ENCODE measurements at regions not wholly inside any gene's neighbourhood (a gene's known extent, or its start where the extent isn't known, plus 50 kb on each side); places are given as distances from the start of the nearest gene placed in this dataset.
"Not testable (repeated sequence)": the region's sequence is repeated elsewhere in the genome, so short reads cannot be mapped to it uniquely, and the experiment has no call there.

DNA sequence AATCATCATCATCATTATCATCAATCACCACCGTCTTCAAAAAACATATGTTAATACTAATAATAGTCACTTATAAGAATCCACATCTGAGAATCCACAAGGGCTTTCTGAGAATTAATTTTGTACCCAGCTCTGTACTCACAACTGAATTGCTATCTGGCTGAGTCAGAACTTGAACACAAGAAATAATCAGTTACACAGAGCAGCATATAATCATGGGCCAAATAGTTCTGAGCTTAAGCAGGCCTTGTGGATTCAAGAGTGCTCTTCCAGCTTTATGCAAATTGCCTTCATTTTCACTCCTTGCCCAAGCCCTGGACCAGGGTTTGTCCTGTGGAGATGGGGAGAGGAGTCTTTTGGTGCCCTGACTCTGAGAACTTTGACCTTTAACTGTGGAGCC is 304.5 kb downstream of the ZNF248 start:
- no peak overlapping the region for H3K4me3 ChIP-seq (ENCODE audit: low read length in 2 of 2)
- 97% methylated on average over 1 of the region's 1 CpG for WGBS
- no peaks in the 10 kb centered on the region for H3K36me3 ChIP-seq (ENCODE audit: control insufficient read depth in 2 of 2, insufficient read depth in 2 of 2, low read length in 1 of 2)
- H3K9me3 ChIP-seq (ENCODE audit: control insufficient read depth in 2 of 2, insufficient read depth in 1 of 2, low read length in 1 of 2): peaks cover 3 to 35% of the 10 kb centered on the region in 2 donors
- no peak for DNase-seq (ENCODE audit: low read depth in 6 of 9, low spot score in 9 of 9)
- no peak overlapping the region for H3K27ac ChIP-seq (ENCODE audit: low read depth in 1 of 2, low read length in 1 of 2)
- no peaks in the 10 kb centered on the region for H3K4me1 ChIP-seq (ENCODE audit: control insufficient read depth in 2 of 2, insufficient read depth in 2 of 2, low read length in 2 of 2)
- no peaks in the 10 kb centered on the region for H3K27me3 ChIP-seq (ENCODE audit: control insufficient read depth in 2 of 2, insufficient read depth in 1 of 2, low read length in 1 of 2)

DNA sequence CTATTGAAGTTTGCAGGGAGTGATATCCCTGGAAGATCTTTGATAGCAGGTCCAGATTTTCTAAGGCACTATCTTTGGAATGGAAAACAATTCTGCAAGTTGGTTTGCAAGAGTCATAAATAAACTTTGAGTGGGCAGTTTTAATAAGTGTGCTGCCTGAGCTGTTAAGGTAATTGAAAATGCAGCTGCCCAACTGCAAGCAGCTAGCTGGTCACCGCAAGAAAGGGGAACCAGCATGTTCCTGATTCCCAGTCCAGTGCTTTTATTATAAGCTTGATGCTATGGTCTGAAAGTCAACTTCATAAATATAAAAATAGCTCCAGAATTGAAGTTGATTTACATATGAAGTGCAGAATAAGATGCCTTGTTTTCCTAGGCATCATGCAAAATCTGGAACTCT is 308.4 kb downstream of the ZNF248 start:
- 96% methylated on average over 1 of the region's 1 CpG for WGBS
- no peak overlapping the region for H3K4me3 ChIP-seq (ENCODE audit: low read length in 2 of 2)
- no peak overlapping the region for H3K27ac ChIP-seq (ENCODE audit: low read depth in 1 of 2, low read length in 1 of 2)

DNA sequence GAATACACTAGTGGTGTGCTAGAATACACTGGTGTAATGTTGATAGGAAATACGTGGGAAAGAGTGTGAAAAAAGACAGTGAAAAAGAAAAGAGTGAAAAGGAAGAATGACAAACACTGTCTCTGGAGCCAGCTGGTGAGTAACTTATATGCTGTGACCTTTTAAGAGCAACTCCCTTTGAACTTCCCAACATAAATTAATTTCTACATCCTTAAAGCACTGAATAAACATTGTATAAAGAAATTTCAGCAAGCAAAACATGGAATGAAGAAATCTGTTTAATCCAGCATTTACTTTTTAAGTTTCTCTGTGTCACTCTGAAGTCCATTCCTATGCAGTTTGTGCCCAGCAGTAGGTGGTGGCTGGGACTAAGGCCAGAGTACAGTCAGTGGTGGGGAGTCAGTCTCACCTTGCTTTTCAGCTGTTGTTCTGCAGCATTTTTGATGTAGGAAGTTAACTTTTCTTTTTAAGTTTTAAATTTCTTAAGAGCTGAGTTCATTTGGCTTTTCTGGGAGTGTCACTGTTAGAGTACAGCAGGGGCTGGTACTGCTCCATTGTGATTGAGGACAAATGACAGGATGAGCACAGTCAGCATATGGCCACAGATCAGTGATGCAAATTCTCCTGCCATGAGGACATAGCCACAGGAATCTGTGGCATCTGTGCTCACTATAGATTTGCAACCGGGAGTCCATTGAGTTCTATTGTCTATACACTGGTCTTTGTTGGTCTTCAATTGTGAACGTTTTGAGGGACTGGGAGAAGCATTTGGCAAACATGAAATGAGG is 321.8 kb downstream of the ZNF248 start:
- DNase-seq (ENCODE audit: low read depth in 6 of 9, low spot score in 9 of 9): no peak
- H3K36me3 ChIP-seq (ENCODE audit: control insufficient read depth in 2 of 2, insufficient read depth in 2 of 2, low read length in 1 of 2): no peaks in the 10 kb centered on the region
- no peak overlapping the region for H3K4me3 ChIP-seq (ENCODE audit: low read length in 2 of 2)
- 49% methylated on average over 3 of the region's 3 CpGs for WGBS
- H3K27me3 ChIP-seq (ENCODE audit: control insufficient read depth in 2 of 2, insufficient read depth in 1 of 2, low read length in 1 of 2): no peaks in the 10 kb centered on the region
- H3K9me3 ChIP-seq (ENCODE audit: control insufficient read depth in 2 of 2, insufficient read depth in 1 of 2, low read length in 1 of 2): peaks cover 2 to 13% of the 10 kb centered on the region in 2 donors
- H3K27ac ChIP-seq (ENCODE audit: low read depth in 1 of 2, low read length in 1 of 2): no peak overlapping the region
- H3K4me1 ChIP-seq (ENCODE audit: control insufficient read depth in 2 of 2, insufficient read depth in 2 of 2, low read length in 2 of 2): no peaks in the 10 kb centered on the region

More for the DNA sequence above, 308.4 kb downstream of the ZNF248 start:
- DNase-seq (ENCODE audit: low read depth in 6 of 9, low spot score in 9 of 9): no peak
- Histone ChIP-seq H3K4me1 (ENCODE audit: control insufficient read depth in 2 of 2, insufficient read depth in 2 of 2, low read length in 2 of 2) (no peaks in the 10 kb centered on the region), H3K36me3 (ENCODE audit: control insufficient read depth in 2 of 2, insufficient read depth in 2 of 2, low read length in 1 of 2) (no peaks in the 10 kb centered on the region), H3K27me3 (ENCODE audit: control insufficient read depth in 2 of 2, insufficient read depth in 1 of 2, low read length in 1 of 2) (no peaks in the 10 kb centered on the region), H3K9me3 (ENCODE audit: control insufficient read depth in 2 of 2, insufficient read depth in 1 of 2, low read length in 1 of 2) (peaks cover 4 to 43% of the 10 kb centered on the region in 2 donors)

DNA sequence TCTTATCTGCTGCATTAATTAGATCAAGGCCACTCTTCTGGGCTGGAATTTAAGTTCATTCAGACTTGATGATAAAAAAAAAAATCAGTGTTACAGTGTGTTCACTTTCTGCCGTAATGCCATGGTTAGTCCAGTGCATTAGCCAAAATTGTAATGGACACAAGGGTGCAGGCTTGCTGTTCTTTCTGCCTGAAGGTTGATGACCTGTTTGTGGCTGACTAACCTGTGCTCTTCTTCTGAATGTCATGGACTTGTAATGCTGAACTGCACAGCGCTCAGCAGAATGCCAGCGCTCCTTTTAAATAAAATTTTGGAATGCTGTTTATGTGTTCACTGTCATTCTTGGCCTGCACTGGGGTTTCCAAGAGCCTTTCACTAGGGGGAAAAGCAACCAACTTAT is 323.2 kb downstream of the ZNF248 start:
- DNase-seq (ENCODE audit: low read depth in 6 of 9, low spot score in 9 of 9): no peak
- no peak overlapping the region for H3K4me3 ChIP-seq (ENCODE audit: low read length in 2 of 2)
- 95% methylated on average over 3 of the region's 3 CpGs for WGBS
- H3K27me3 ChIP-seq (ENCODE audit: control insufficient read depth in 2 of 2, insufficient read depth in 1 of 2, low read length in 1 of 2): no peaks in the 10 kb centered on the region
- H3K9me3 ChIP-seq (ENCODE audit: control insufficient read depth in 2 of 2, insufficient read depth in 1 of 2, low read length in 1 of 2): peaks cover 2 to 13% of the 10 kb centered on the region in 2 donors
- H3K27ac ChIP-seq (ENCODE audit: low read depth in 1 of 2, low read length in 1 of 2): no peak overlapping the region
- no peaks in the 10 kb centered on the region for H3K36me3 ChIP-seq (ENCODE audit: control insufficient read depth in 2 of 2, insufficient read depth in 2 of 2, low read length in 1 of 2)
- H3K4me1 ChIP-seq (ENCODE audit: control insufficient read depth in 2 of 2, insufficient read depth in 2 of 2, low read length in 2 of 2): no peaks in the 10 kb centered on the region

DNA sequence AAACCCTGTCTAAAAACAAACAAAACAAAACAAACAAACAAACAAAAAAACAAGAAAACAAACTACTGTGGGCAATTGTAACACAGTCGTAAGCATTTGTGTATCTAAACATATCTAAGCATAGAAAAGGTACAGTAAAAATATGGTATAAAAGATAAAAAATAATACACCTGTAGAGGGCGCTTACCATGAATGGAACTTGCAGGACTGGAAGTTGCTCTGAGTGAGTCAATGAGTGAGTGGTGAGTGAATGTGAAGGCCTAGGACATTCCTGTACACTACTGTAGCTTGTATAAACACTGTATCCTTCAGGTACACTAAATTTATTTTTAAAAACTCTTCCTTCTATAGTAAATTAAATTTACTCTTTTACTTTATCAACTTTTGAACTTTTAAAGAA is 332.0 kb downstream of the ZNF248 start:
- H3K9me3 ChIP-seq (ENCODE audit: control insufficient read depth in 2 of 2, insufficient read depth in 1 of 2, low read length in 1 of 2); H3K4me1 ChIP-seq (ENCODE audit: control insufficient read depth in 2 of 2, insufficient read depth in 2 of 2, low read length in 2 of 2); H3K27ac ChIP-seq (ENCODE audit: low read depth in 1 of 2, low read length in 1 of 2); H3K4me3 ChIP-seq (ENCODE audit: low read length in 2 of 2); H3K27me3 ChIP-seq (ENCODE audit: control insufficient read depth in 2 of 2, insufficient read depth in 1 of 2, low read length in 1 of 2); DNase-seq (ENCODE audit: low read depth in 6 of 9, low spot score in 9 of 9); H3K36me3 ChIP-seq (ENCODE audit: control insufficient read depth in 2 of 2, insufficient read depth in 2 of 2, low read length in 1 of 2): not testable (repeated sequence)
- 40% methylated on average over 2 of the region's 2 CpGs for WGBS

DNA sequence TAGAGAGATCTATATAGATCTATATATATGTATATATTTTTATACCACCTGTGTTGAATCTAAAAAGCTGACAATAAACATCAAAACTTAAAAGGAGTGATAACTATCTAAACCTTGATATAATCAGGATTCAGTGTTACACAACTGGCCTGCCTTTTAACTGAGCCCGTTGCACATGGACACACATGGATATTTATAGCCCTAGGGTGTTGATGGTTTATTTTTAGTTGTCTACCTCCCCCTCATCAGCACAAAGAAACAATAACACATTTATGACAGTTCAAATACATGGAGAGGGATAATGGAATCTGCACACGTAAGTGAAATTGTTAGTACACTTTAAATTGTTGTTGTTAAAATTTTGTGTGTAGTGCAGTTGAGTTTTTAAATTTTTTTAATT is 336.9 kb downstream of the ZNF248 start:
- DNase-seq (ENCODE audit: low read depth in 6 of 9, low spot score in 9 of 9): no peak
- H3K9me3 ChIP-seq (ENCODE audit: control insufficient read depth in 2 of 2, insufficient read depth in 1 of 2, low read length in 1 of 2): peaks cover 0 to 4% of the 10 kb centered on the region in 2 donors
- H3K4me3 ChIP-seq (ENCODE audit: low read length in 2 of 2): no peak overlapping the region
- no peak overlapping the region for H3K27ac ChIP-seq (ENCODE audit: low read depth in 1 of 2, low read length in 1 of 2)
- no peaks in the 10 kb centered on the region for H3K36me3 ChIP-seq (ENCODE audit: control insufficient read depth in 2 of 2, insufficient read depth in 2 of 2, low read length in 1 of 2)
- no peaks in the 10 kb centered on the region for H3K27me3 ChIP-seq (ENCODE audit: control insufficient read depth in 2 of 2, insufficient read depth in 1 of 2, low read length in 1 of 2)
- WGBS: 87% methylated on average over 2 of the region's 2 CpGs
- H3K4me1 ChIP-seq (ENCODE audit: control insufficient read depth in 2 of 2, insufficient read depth in 2 of 2, low read length in 2 of 2): no peaks in the 10 kb centered on the region

DNA sequence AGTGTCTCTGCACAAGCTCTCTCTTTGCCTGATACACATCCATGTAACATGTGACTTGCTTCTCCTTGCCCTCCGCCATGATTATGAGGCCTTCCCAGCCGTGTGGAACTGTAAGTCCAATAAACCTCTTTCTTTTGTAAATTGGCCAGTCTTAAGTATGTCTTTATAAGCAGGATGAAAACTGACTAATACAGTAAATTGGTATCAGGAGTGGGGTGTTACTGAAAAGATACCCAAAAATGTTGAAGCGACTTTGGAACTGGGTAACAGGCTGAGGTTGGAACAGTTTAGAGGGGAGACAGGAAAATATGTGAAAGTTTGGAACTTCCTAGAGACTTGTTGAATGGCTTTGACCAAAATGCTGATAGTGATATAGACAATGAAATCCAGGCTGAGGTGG is 346.9 kb downstream of the ZNF248 start:
- H3K27me3 ChIP-seq (ENCODE audit: control insufficient read depth in 2 of 2, insufficient read depth in 1 of 2, low read length in 1 of 2); H3K36me3 ChIP-seq (ENCODE audit: control insufficient read depth in 2 of 2, insufficient read depth in 2 of 2, low read length in 1 of 2); H3K9me3 ChIP-seq (ENCODE audit: control insufficient read depth in 2 of 2, insufficient read depth in 1 of 2, low read length in 1 of 2); H3K4me1 ChIP-seq (ENCODE audit: control insufficient read depth in 2 of 2, insufficient read depth in 2 of 2, low read length in 2 of 2); H3K27ac ChIP-seq (ENCODE audit: low read depth in 1 of 2, low read length in 1 of 2); DNase-seq (ENCODE audit: low read depth in 6 of 9, low spot score in 9 of 9); H3K4me3 ChIP-seq (ENCODE audit: low read length in 2 of 2): not testable (repeated sequence)
- 95% methylated on average over 3 of the region's 3 CpGs for WGBS

DNA sequence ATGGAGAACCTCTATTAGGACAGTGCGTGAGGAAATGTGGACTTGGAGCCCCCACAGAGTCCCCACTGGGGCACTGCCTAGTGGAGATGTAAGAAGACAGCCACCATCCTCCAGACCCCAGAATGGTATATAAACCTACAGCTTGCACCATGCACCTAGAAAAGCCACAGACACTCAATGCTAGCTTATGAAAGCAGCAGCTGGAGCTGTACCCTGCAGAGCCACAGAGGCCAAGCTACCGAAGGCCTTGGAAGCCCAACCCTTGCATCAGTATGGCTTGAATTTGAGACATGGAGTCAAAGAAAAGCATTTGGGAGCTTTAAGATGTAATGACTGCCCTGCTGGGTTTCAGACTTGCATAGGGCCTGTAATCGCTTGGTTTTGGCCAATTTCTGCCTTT is 361.3 kb downstream of the ZNF248 start:
- DNase-seq (ENCODE audit: low read depth in 6 of 9, low spot score in 9 of 9): no peak
- peaks cover 0 to 13% of the 10 kb centered on the region in 2 donors for H3K9me3 ChIP-seq (ENCODE audit: control insufficient read depth in 2 of 2, insufficient read depth in 1 of 2, low read length in 1 of 2)
- WGBS: 91% methylated on average over 3 of the region's 3 CpGs
- H3K27ac ChIP-seq (ENCODE audit: low read depth in 1 of 2, low read length in 1 of 2): no peak overlapping the region
- no peak overlapping the region for H3K4me3 ChIP-seq (ENCODE audit: low read length in 2 of 2)
- H3K36me3 ChIP-seq (ENCODE audit: control insufficient read depth in 2 of 2, insufficient read depth in 2 of 2, low read length in 1 of 2): no peaks in the 10 kb centered on the region
- no peaks in the 10 kb centered on the region for H3K4me1 ChIP-seq (ENCODE audit: control insufficient read depth in 2 of 2, insufficient read depth in 2 of 2, low read length in 2 of 2)
- no peaks in the 10 kb centered on the region for H3K27me3 ChIP-seq (ENCODE audit: control insufficient read depth in 2 of 2, insufficient read depth in 1 of 2, low read length in 1 of 2)

DNA sequence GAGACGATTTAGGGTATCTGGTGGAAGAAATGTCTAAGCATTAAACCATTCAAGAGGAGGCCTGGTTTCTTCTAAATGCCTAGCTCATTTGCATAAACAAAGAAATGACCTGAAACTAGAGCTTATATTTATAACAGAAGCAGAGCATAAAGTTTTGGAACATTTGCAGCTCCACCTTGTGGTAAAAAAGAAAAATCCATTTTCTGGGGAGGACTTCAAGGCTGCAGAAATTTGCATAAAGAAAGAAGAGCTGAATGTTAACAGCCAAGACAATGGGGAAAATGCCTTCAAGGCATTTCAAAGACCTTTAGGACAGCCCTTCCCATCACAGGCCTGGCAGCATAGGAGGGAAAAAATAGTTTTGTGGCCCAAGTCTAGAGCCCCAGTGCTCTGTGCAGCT is 362.0 kb downstream of the ZNF248 start:
- 62% methylated on average over 1 of the region's 1 CpG for WGBS

More for the DNA sequence above, 362.0 kb downstream of the ZNF248 start:
- Histone ChIP-seq H3K36me3 (ENCODE audit: control insufficient read depth in 2 of 2, insufficient read depth in 2 of 2, low read length in 1 of 2) (no peaks in the 10 kb centered on the region), H3K9me3 (ENCODE audit: control insufficient read depth in 2 of 2, insufficient read depth in 1 of 2, low read length in 1 of 2) (peaks cover 0 to 13% of the 10 kb centered on the region in 2 donors), H3K27ac (ENCODE audit: low read depth in 1 of 2, low read length in 1 of 2) (no peak overlapping the region), H3K27me3 (ENCODE audit: control insufficient read depth in 2 of 2, insufficient read depth in 1 of 2, low read length in 1 of 2) (no peaks in the 10 kb centered on the region), H3K4me1 (ENCODE audit: control insufficient read depth in 2 of 2, insufficient read depth in 2 of 2, low read length in 2 of 2) (no peaks in the 10 kb centered on the region), H3K4me3 (ENCODE audit: low read length in 2 of 2) (no peak overlapping the region)
- DNase-seq (ENCODE audit: low read depth in 6 of 9, low spot score in 9 of 9): no peak

All from thymus (tissue), 11 donors.